HG03159 (cell line): ENCODE measurements at regions not wholly inside any gene's neighbourhood (a gene's known extent, or its start where the extent isn't known, plus 50 kb on each side); places are given as distances from the start of the nearest gene placed in this dataset.

Experiments used
- ATAC-seq: cut with Tn5 transposase; IDR thresholded peaks from one replicate; pipeline ENCODE4 v1.9.1; 2021; ENCODE audit warnings: mild to moderate bottlenecking, moderate library complexity; ENCODE audit not compliant: unreplicated experiment

GRCh38 chr10:108208038-108208437 is 1043.5 kb upstream of the SORCS1 start:
- ATAC-seq, result no peak

GRCh38 chr10:108204528-108205305 is 1040.2 kb upstream of the SORCS1 start:
- ATAC-seq, result peak; percentile 67

GRCh38 chr10:108203905-108204527 is 1039.5 kb upstream of the SORCS1 start:
- ATAC-seq, result no peak

- ATAC-seq, result no peak
Observed at GRCh38 chr10:108187408-108188012, 1023.0 kb upstream of the SORCS1 start.

- ATAC-seq, result no peak
Observed at GRCh38 chr10:108184114-108184513, 1019.6 kb upstream of the SORCS1 start.

GRCh38 chr10:108180878-108181277 is 1016.4 kb upstream of the SORCS1 start:
- no peak for ATAC-seq

- no peak for ATAC-seq
Observed at GRCh38 chr10:108169846-108170245, 1005.3 kb upstream of the SORCS1 start.

- no peak for ATAC-seq
Observed at GRCh38 chr10:108167766-108168165, 1003.3 kb upstream of the SORCS1 start.

- no peak for ATAC-seq
Observed at GRCh38 chr10:108166401-108166800, 1001.9 kb upstream of the SORCS1 start.

- no peak for ATAC-seq
Observed at GRCh38 chr10:108147346-108147745, 982.8 kb upstream of the SORCS1 start.

GRCh38 chr10:108141064-108141463 is 976.6 kb upstream of the SORCS1 start:
- no peak for ATAC-seq

GRCh38 chr10:108132303-108132702 is 967.8 kb upstream of the SORCS1 start:
- no peak for ATAC-seq

- ATAC-seq, result no peak
Observed at GRCh38 chr10:108130575-108130974, 966.1 kb upstream of the SORCS1 start.

- ATAC-seq, result no peak
Observed at GRCh38 chr10:108112218-108112617, 947.7 kb upstream of the SORCS1 start.

GRCh38 chr10:108104551-108105156 is 940.1 kb upstream of the SORCS1 start:
- ATAC-seq, result no peak

- no peak for ATAC-seq
Observed at GRCh38 chr10:108097258-108097657, 932.8 kb upstream of the SORCS1 start.

GRCh38 chr10:108095932-108096925 is 931.7 kb upstream of the SORCS1 start:
- no peak for ATAC-seq

- ATAC-seq, result no peak
Observed at GRCh38 chr10:108090476-108091215, 926.1 kb upstream of the SORCS1 start.

- no peak for ATAC-seq
Observed at GRCh38 chr10:108086502-108086901, 922.0 kb upstream of the SORCS1 start.

GRCh38 chr10:108082596-108082995 is 918.1 kb upstream of the SORCS1 start:
- ATAC-seq, result no peak
